ENCODE measurements at regions not wholly inside any gene's neighbourhood (a gene's known extent, or its start where the extent isn't known, plus 50 kb on each side); places are given as distances from the start of the nearest gene placed in this dataset.

- Histone ChIP-seq H3K36me3 (no peaks in the 10 kb centered on the region), H3K27me3 (no peaks in the 10 kb centered on the region), H3K4me3 (no peak overlapping the region), H3K4me1 (no peaks in the 10 kb centered on the region), H3K27ac (no peak overlapping the region), H3K9me3 (no peaks in the 10 kb centered on the region)
- no peak for TF ChIP-seq CTCF (IDR thresholded peaks at IDR 0.05)
- no peak for TF ChIP-seq POLR2AphosphoS5 (IDR thresholded peaks at IDR 0.05)
- no peak for TF ChIP-seq EP300 (IDR thresholded peaks at IDR 0.05)
- TF ChIP-seq POLR2A (IDR thresholded peaks at IDR 0.05): no peak
- 72% methylated on average over 9 of the region's 9 CpGs for WGBS, 2 donors
- ATAC-seq (ENCODE audit: low FRiP score in 2 of 2): no peak
- DNase-seq: no peak
Observed at GRCh38 chr5:104062621-104063377, 500.2 kb upstream of the NUDT12 start.

- ATAC-seq (ENCODE audit: low FRiP score in 2 of 2): no peak
- Histone ChIP-seq H3K27ac (no peak overlapping the region), H3K4me1 (no peaks in the 10 kb centered on the region), H3K9me3 (no peaks in the 10 kb centered on the region), H3K4me3 (no peak overlapping the region), H3K27me3 (no peaks in the 10 kb centered on the region), H3K36me3 (no peaks in the 10 kb centered on the region)
- TF ChIP-seq CTCF (IDR thresholded peaks at IDR 0.05): no peak
- 73 to 77% methylated on average over 3 of the region's 3 CpGs for WGBS, 2 donors
- no peak for DNase-seq
Observed at GRCh38 chr5:104061707-104062106, 499.1 kb upstream of the NUDT12 start.

- H3K36me3 ChIP-seq: no peaks in the 10 kb centered on the region
- no peaks in the 10 kb centered on the region for H3K9me3 ChIP-seq
- ATAC-seq (ENCODE audit: low FRiP score in 2 of 2): no peak
- H3K27me3 ChIP-seq: no peaks in the 10 kb centered on the region
- TF ChIP-seq POLR2AphosphoS5 (IDR thresholded peaks at IDR 0.05) (no peak), EP300 (IDR thresholded peaks at IDR 0.05) (no peak), CTCF (IDR thresholded peaks at IDR 0.05) (no peak), POLR2A (IDR thresholded peaks at IDR 0.05) (no peak)
- H3K27ac ChIP-seq: no peak overlapping the region
- DNase-seq: no peak
- 19 to 61% methylated on average over 2 of the region's 2 CpGs for WGBS, 2 donors
- H3K4me3 ChIP-seq: no peak overlapping the region
- H3K4me1 ChIP-seq: no peaks in the 10 kb centered on the region
Observed at GRCh38 chr5:104053353-104053649, 490.7 kb upstream of the NUDT12 start.

- TF ChIP-seq EP300 (IDR thresholded peaks at IDR 0.05): no peak
- 87 to 89% methylated on average over 7 of the region's 7 CpGs for WGBS, 2 donors
- H3K4me3 ChIP-seq: no peak overlapping the region
- ATAC-seq (ENCODE audit: low FRiP score in 2 of 2) (no peak), DNase-seq (no peak)
- no peaks in the 10 kb centered on the region for H3K4me1 ChIP-seq
- H3K9me3 ChIP-seq: no peaks in the 10 kb centered on the region
- H3K27ac ChIP-seq: no peak overlapping the region
- no peaks in the 10 kb centered on the region for H3K27me3 ChIP-seq
- no peaks in the 10 kb centered on the region for H3K36me3 ChIP-seq
Observed at GRCh38 chr5:104052558-104053352, 490.2 kb upstream of the NUDT12 start.

- Histone ChIP-seq H3K36me3 (no peaks in the 10 kb centered on the region), H3K4me3 (no peak overlapping the region), H3K4me1 (no peaks in the 10 kb centered on the region), H3K27me3 (no peaks in the 10 kb centered on the region), H3K9me3 (no peaks in the 10 kb centered on the region), H3K27ac (no peak overlapping the region)
- TF ChIP-seq POLR2A (IDR thresholded peaks at IDR 0.05) (no peak), EP300 (IDR thresholded peaks at IDR 0.05) (no peak)
- ATAC-seq (ENCODE audit: low FRiP score in 2 of 2) (no peak), DNase-seq (no peak)
Observed at GRCh38 chr5:104050436-104050835, 487.8 kb upstream of the NUDT12 start.

GRCh38 chr5:104049752-104050151 is 487.2 kb upstream of the NUDT12 start:
- Histone ChIP-seq H3K36me3 (no peaks in the 10 kb centered on the region), H3K4me3 (no peak overlapping the region), H3K27ac (no peak overlapping the region), H3K27me3 (no peaks in the 10 kb centered on the region), H3K4me1 (no peaks in the 10 kb centered on the region), H3K9me3 (no peaks in the 10 kb centered on the region)
- 96 to 99% methylated on average over 8 of the region's 8 CpGs for WGBS, 2 donors
- peak in 1 of 2 donors; percentile 22 for ATAC-seq (ENCODE audit: low FRiP score in 2 of 2)
- TF ChIP-seq POLR2A (IDR thresholded peaks at IDR 0.05) (no peak), POLR2AphosphoS5 (IDR thresholded peaks at IDR 0.05) (no peak), CTCF (IDR thresholded peaks at IDR 0.05) (no peak), EP300 (IDR thresholded peaks at IDR 0.05) (no peak)
- peak in 1 of 2 donors; percentile 17 for DNase-seq
